22Rv1 (cell line): ENCODE measurements at regions not wholly inside any gene's neighbourhood (a gene's known extent, or its start where the extent isn't known, plus 50 kb on each side); places are given as distances from the start of the nearest gene placed in this dataset.

Experiments used
- CTCF ChIP-seq: fragments of 450-650 bp; IDR thresholded peaks from 2 replicates; pipeline ENCODE4 v1.5.1; 2017; ENCODE audit warnings: mild to moderate bottlenecking
- ZFX ChIP-seq: fragments of 450-650 bp; IDR thresholded peaks from 2 replicates; pipeline ENCODE4 v1.6.1; 2017; ENCODE audit warnings: antibody characterized with exemption, borderline replicate concordance

- TF ChIP-seq CTCF (no peak), ZFX (no peak)
These were observed 73.5 kb upstream of the ST8SIA2 start for GRCh38 chr15:92320012-92320699.
